ENCODE measurements at regions not wholly inside any gene's neighbourhood (a gene's known extent, or its start where the extent isn't known, plus 50 kb on each side); places are given as distances from the start of the nearest gene placed in this dataset.

DNA sequence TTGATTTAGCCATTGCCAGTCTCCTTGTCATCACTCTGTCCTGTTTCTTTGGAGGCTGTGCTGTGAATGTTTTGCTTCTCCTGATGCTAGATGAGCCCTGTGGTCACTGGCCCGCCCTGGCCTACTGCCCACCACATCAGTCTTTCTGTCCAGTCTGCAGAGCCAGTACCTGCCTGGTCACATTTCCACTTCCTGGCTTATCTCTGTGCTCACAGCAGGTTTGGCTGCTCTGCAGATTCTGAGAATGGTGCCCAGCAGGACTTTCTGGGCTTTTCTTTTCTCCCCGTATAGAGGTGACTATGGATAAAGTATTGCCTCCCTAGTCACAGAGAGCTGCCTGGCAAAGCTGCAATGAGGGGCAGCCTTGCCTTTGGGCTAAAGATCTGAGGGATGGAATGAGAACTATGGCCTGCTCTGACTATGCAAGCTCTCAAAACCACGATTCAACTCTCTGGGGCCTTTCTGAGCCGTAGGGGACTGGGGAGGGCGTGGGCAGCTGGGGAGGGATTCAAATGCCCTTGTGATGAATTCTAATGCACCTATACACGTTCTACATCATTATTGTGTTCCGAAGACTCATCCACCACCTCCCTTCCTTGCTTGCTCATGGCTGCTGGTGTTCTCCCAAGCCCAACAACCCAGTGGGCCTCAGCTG is 410.4 kb upstream of the NPVF start:
- ATAC-seq (no peak), DNase-seq (ENCODE audit: low read depth, low spot score) (no peak)
- TF ChIP-seq SRF (IDR thresholded peaks at IDR 0.05; ENCODE audit: low read depth) (no peak), ZFX (IDR thresholded peaks at IDR 0.05) (no peak), ZNF274 (IDR thresholded peaks at IDR 0.05; ENCODE audit: low read depth, low read length) (no peak), CEBPB (IDR thresholded peaks at IDR 0.05; ENCODE audit: low read depth) (no peak), POLR2AphosphoS5 (IDR thresholded peaks at IDR 0.05; ENCODE audit: low read depth, low read length) (no peak), EZH2phosphoT487 (IDR thresholded peaks at IDR 0.05; ENCODE audit: borderline replicate concordance) (no peak), JUND (IDR thresholded peaks at IDR 0.05) (no peak), TCF7L2 (IDR thresholded peaks at IDR 0.05; ENCODE audit: borderline replicate concordance, extremely low read depth, insufficient read depth, insufficient read length) (no peak), EZH2 (IDR thresholded peaks at IDR 0.05) (no peak), ELF1 (IDR thresholded peaks at IDR 0.05; ENCODE audit: borderline replicate concordance, low read depth) (no peak)
- TF ChIP-seq, protein P1, sequence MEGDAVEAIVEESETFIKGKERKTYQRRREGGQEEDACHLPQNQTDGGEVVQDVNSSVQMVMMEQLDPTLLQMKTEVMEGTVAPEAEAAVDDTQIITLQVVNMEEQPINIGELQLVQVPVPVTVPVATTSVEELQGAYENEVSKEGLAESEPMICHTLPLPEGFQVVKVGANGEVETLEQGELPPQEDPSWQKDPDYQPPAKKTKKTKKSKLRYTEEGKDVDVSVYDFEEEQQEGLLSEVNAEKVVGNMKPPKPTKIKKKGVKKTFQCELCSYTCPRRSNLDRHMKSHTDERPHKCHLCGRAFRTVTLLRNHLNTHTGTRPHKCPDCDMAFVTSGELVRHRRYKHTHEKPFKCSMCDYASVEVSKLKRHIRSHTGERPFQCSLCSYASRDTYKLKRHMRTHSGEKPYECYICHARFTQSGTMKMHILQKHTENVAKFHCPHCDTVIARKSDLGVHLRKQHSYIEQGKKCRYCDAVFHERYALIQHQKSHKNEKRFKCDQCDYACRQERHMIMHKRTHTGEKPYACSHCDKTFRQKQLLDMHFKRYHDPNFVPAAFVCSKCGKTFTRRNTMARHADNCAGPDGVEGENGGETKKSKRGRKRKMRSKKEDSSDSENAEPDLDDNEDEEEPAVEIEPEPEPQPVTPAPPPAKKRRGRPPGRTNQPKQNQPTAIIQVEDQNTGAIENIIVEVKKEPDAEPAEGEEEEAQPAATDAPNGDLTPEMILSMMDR (IDR thresholded peaks at IDR 0.05 in 2 of 3, conservative IDR thresholded peaks at IDR 0.05 in 1 of 3; ENCODE audit: borderline replicate concordance in 1 of 3, insufficient read depth in 1 of 3, low read depth in 2 of 3, low read length in 2 of 3), result no peak
- TF ChIP-seq, protein P2, sequence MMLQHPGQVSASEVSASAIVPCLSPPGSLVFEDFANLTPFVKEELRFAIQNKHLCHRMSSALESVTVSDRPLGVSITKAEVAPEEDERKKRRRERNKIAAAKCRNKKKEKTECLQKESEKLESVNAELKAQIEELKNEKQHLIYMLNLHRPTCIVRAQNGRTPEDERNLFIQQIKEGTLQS (IDR thresholded peaks at IDR 0.05), result no peak
- TF ChIP-seq, protein P3, sequence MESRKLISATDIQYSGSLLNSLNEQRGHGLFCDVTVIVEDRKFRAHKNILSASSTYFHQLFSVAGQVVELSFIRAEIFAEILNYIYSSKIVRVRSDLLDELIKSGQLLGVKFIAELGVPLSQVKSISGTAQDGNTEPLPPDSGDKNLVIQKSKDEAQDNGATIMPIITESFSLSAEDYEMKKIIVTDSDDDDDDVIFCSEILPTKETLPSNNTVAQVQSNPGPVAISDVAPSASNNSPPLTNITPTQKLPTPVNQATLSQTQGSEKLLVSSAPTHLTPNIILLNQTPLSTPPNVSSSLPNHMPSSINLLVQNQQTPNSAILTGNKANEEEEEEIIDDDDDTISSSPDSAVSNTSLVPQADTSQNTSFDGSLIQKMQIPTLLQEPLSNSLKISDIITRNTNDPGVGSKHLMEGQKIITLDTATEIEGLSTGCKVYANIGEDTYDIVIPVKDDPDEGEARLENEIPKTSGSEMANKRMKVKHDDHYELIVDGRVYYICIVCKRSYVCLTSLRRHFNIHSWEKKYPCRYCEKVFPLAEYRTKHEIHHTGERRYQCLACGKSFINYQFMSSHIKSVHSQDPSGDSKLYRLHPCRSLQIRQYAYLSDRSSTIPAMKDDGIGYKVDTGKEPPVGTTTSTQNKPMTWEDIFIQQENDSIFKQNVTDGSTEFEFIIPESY (IDR thresholded peaks at IDR 0.05; ENCODE audit: extremely low read depth, insufficient replicate concordance, low read length), result no peak
- TF ChIP-seq, protein P4, sequence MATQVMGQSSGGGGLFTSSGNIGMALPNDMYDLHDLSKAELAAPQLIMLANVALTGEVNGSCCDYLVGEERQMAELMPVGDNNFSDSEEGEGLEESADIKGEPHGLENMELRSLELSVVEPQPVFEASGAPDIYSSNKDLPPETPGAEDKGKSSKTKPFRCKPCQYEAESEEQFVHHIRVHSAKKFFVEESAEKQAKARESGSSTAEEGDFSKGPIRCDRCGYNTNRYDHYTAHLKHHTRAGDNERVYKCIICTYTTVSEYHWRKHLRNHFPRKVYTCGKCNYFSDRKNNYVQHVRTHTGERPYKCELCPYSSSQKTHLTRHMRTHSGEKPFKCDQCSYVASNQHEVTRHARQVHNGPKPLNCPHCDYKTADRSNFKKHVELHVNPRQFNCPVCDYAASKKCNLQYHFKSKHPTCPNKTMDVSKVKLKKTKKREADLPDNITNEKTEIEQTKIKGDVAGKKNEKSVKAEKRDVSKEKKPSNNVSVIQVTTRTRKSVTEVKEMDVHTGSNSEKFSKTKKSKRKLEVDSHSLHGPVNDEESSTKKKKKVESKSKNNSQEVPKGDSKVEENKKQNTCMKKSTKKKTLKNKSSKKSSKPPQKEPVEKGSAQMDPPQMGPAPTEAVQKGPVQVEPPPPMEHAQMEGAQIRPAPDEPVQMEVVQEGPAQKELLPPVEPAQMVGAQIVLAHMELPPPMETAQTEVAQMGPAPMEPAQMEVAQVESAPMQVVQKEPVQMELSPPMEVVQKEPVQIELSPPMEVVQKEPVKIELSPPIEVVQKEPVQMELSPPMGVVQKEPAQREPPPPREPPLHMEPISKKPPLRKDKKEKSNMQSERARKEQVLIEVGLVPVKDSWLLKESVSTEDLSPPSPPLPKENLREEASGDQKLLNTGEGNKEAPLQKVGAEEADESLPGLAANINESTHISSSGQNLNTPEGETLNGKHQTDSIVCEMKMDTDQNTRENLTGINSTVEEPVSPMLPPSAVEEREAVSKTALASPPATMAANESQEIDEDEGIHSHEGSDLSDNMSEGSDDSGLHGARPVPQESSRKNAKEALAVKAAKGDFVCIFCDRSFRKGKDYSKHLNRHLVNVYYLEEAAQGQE (IDR thresholded peaks at IDR 0.05; ENCODE audit: low read depth), result no peak
- TF ChIP-seq, protein P5, sequence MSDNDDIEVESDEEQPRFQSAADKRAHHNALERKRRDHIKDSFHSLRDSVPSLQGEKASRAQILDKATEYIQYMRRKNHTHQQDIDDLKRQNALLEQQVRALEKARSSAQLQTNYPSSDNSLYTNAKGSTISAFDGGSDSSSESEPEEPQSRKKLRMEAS (IDR thresholded peaks at IDR 0.05), result no peak
- intact Hi-C loops (cut with micrococcal nuclease), result no loop called here
- Histone ChIP-seq H3K36me3 (ENCODE audit: control insufficient read depth in 1 of 2, insufficient read depth in 2 of 2, low read length in 2 of 2) (no peaks in the 10 kb centered on the region), H2AFZ (ENCODE audit: low read depth, low read length, poor library complexity, severe bottlenecking) (no peak overlapping the region), H3K4me3 (replicated peaks in 1 of 2; ENCODE audit: low read depth in 1 of 2, low read length in 2 of 2) (no peak overlapping the region), H3K79me2 (ENCODE audit: insufficient read depth, low read length) (no peaks in the 10 kb centered on the region), H4K20me1 (ENCODE audit: insufficient read depth) (no peaks in the 10 kb centered on the region), H3K4me2 (ENCODE audit: low read length) (no peak overlapping the region), H3K27me3 (ENCODE audit: insufficient read depth, low read length) (no peaks in the 10 kb centered on the region), H3K9ac (ENCODE audit: low read length) (no peak overlapping the region), H3K9me2 (ENCODE audit: insufficient read depth) (no peaks in the 10 kb centered on the region), H3K9me3 (ENCODE audit: control insufficient read depth in 1 of 2, insufficient read depth in 1 of 2, low read depth in 1 of 2, low read length in 2 of 2) (no peaks in the 10 kb centered on the region), H3K27ac (ENCODE audit: low read depth, low read length) (no peak overlapping the region), H3K4me1 (ENCODE audit: control insufficient read depth in 1 of 2, insufficient read depth in 2 of 2, low read length in 2 of 2) (no peaks in the 10 kb centered on the region)
- CTCF ChIA-PET, result no interaction called here
- no TSS peak for BruUV-seq (replicated peaks)
- RAD21 ChIA-PET (ENCODE audit: low non-redundant PET in 1 of 2, low total read pairs in 2 of 2, uncharacterized antibody in 2 of 2, unreplicated experiment in 2 of 2), result no interaction called here
- POLR2A ChIA-PET, result no interaction called here

Data from HCT116 (cell line).